Adipose tissue (tissue), 3 donors: ENCODE measurements at regions not wholly inside any gene's neighbourhood (a gene's known extent, or its start where the extent isn't known, plus 50 kb on each side); places are given as distances from the start of the nearest gene placed in this dataset.

Experiments
- H3K27ac ChIP-seq: one replicate; pipeline ENCODE4 v1.5.1; 2013; ENCODE audit warnings: low read depth, low read length
- WGBS, 3 donors: extraction: QIAGEN DNeasy Blood & Tissue Kit; methylation state at CpG; one replicate each; pipeline ENCODE4 v1.1.7; 2013; 5-methylcytosine and 5-hydroxymethylcytosine counted together
- donor health status: healthy with polysubstance abuse.
- donor health status: Bipolar disorder and iron deficiency.
- donor health status: healthy.

DNA sequence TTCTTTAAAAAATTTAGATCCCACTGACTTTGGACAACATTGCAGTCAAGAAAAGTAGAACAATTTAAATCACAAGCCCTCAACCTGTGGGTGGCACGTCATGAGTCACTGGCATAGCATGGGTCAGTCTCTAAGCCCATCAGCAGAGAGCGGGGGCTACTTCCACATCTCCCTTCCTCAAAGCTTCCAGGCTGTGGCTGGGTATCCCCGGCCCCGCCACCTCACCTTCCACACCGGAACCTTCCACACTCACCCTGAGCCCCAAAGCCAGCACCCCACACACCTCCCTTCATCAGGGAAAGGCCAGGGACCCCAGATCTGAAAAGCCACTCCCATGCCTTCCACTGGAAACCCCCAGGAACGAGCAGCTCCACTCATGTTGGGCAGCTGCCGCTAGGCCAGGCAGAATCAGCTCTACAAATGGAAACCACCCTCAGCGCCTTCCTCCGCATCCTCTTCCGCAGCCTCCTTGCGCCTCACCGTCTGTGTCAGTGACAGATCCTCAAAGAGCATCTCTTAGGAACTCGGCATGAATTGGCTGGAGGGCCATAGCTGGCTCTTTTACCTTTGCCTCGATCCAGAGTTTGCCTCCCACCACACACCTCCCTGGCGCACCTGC is 156.5 kb downstream of the ERCC6L2 start:
- H3K27ac ChIP-seq = no peak overlapping the region
- 90 to 94% (median 90%) methylated on average over 15 of the region's 15 CpGs for WGBS, 3 donors

DNA sequence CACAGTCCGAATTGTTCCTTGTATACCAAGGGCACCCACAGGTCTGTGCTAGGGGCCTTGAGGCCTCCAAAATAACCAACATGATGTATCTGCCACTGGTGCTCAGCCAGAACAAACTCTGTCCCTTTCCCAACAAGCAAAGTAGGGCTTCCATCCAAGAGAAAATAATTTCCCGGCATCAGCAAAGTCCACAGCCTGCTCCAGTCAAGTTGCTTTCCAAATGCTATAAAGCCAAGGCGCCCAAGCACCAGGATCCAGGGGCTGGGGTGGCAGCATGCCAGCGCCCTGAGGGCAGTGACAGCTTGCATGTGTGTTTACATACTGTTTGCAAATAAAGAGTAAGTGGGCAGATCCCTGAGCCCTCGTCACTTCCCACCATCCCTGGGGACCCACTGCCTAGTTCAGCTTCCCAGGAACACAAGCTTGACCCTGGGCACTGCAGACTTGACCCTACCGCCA is 155.9 kb downstream of the ERCC6L2 start:
- WGBS, 3 donors = 32 to 66% (median 64%) methylated on average over 6 of the region's 6 CpGs

DNA sequence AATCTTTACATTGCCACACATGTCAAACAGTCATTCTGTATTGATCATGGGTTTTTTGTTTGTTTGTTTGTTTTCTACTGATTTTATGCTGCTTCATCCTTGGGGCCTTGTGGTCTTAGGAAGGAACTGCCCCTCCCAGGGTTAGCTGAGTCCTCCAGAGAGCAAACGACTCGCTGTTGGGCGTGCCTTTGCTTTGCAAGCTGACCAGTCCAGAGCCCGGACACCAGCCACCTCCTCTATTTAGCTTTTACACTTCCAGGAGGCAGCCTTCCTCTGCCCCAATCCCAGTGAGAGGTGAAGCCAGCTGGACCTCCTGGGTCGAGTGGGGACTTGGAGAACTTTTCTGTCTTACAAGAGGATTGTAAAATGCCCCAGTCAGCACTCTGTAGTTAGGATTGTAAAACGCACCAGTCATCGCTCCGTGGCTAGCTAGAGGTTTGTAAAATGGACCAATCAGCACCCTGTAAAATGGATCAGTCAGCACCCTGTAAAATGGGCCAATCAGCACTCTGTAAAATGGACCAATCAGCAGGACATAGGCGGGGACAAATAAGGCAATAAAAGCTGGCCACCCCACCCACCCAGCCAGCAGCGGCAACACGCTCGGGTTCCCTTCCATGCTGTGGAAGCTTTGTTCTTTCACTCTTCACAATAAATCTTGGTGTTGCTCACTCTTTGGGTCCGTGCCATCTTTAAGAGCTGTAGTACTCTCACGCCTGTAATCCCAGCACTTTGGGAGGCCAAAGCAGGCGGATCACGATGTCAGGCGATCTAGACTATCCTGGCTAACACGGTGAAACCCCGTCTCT is 154.4 kb downstream of the ERCC6L2 start:
- WGBS, 3 donors = 83 to 94% (median 90%) methylated on average over 19 of the region's 19 CpGs
- no peak overlapping the region for H3K27ac ChIP-seq

More for the DNA sequence above, 155.9 kb downstream of the ERCC6L2 start:
- no peak overlapping the region for H3K27ac ChIP-seq

DNA sequence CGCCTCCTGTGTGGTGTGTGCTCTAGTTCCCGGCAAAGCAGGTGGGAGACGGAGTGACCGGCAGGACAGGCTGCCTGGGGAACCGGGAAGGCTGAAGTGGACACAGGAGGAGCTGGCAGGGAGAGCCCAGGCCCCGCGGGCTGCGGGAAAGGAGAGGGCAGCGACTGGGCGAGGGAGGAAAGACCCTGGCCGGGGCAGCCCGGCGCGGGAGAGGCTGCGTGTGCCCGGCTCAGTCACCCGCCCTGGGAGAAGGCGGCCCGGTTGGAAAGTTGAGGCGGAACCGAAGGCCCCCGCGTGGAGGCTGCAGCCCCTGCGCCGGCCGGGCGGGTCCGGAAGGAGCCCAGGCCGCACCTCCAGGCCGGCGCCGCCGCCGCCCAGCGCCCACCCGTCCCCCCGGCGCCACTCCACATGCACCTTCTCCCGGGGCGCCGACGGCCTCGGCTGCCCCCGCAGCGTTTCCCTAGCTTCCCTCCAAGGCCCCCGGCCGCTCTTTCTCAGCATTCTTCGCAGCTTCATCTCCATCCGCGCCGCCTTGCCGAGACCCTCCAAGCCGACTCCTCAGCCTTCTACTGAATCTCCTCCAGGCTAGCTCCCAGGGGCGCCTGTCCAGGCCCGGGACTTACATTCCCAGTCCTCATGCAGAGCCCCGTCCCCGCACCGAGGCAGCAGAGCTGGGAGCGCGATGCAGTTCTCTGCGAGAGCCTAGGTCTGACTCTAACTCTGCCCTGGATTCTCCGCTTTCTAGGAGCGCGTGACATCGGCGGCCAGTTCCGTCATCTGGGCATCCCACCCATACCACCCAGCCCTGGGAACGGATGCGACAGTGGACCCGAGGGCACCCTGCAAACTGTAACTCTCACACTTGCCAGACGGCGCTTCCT is 152.0 kb downstream of the ERCC6L2 start:
- 14 to 31% (median 20%) methylated on average over 52 to 72 of the region's 72 CpGs for WGBS, 3 donors
- H3K27ac ChIP-seq = no peak overlapping the region

DNA sequence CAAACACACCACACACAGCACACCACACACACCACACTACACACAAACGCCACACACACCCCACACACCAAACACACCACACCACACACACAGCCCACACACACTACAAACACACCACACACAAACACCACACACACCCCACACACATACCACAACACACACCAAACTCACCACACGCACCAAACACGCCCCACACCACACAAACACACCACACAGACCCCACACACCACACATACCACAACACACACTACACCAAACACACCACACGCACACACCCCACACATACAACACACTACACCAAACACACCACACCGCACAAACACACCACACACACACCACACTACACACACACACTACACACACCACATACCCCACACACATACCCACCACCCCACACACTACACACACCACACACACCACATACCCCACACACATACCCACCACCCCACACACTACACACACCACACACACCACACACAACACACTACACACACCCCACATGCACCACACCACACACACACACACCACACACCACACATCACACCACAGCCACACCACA is 151.2 kb downstream of the ERCC6L2 start:
- no peak overlapping the region for H3K27ac ChIP-seq
- WGBS, 3 donors = 93 to 99% (median 96%) methylated on average over 5 of the region's 5 CpGs

DNA sequence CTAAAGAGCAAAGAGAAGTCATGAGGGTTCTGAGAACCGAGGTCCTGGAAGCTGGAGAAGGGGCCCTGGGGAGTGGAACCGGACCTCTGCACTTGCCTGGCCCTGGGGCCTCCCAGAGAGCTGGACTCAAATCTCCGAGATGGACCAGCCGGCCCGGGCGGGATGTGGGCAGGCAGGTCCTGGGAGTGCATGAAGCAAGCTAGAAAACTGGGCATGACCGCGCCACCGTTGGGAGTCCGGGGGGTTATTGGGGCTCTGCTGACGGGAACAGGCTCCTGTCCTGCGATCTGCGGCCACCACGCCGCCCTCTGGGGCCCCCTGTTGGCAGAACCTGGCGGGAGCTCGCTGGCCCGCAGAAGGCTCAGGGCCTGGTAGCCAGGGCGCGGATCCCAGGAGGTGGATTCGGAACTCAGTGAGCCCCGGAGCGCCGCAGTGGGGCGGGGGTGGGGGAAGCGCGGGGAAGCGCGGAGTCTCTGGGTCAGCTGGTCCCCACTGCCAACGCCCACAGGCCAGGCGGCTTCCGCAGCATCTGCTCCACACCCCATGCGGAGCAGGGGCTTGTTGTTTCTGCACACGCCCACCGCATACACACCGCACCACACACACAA is 150.6 kb downstream of the ERCC6L2 start:
- WGBS, 3 donors = 54 to 71% (median 66%) methylated on average over 35 to 36 of the region's 36 CpGs
- H3K27ac ChIP-seq = no peak overlapping the region

DNA sequence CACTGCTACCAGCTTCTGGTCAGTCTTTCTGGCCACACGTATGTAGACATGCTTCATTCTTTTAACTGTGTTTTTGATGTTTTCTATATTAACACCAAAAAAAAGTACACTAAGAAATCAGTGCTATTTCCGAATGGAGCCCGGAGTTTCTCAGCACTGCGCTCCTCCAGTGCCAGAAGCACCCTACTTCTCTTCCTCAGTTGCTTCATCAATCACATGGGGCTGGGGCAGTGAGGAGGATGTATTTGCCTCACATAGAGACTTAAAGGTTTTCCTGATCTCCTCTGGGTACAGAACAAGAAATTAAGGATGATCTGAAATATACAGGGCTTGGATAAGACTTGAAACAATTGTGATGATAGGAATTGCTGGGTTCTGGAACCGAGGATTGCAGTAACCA is 148.0 kb downstream of the ERCC6L2 start:
- WGBS, 3 donors = 89 to 97% (median 95%) methylated on average over 5 of the region's 5 CpGs
- H3K27ac ChIP-seq = no peak overlapping the region

DNA sequence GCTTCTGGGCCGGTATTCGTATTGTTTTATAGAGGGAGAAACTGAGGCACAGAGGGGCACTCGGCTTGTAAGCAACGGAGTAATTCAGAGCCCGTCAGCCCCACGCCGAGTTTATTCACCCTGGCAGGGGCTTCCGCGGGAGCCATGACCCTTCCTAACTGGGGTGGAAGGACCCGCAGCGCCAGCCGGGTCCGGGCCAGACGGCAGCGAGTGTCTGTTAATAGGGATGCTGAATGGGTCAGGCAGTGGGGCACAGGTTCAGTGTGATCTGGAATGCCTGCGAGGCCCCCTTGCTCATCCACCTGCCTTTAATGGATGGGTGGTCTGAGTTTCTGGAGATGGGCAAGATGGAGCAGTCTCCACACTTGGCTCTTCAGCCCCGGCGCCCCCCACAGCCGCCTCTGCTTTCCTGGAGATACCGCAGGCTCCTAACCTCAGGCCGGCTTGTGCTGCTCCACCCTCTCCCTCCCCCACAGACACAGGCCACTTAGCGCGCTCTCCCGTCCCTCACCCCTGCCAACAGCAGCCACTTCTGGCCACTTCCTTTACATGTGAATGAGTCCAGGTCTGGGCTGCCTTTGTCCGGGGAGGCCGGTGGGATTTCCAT is 147.1 kb downstream of the ERCC6L2 start:
- 11 to 35% (median 12%) methylated on average over 26 of the region's 26 CpGs for WGBS, 3 donors
- H3K27ac ChIP-seq = no peak overlapping the region

DNA sequence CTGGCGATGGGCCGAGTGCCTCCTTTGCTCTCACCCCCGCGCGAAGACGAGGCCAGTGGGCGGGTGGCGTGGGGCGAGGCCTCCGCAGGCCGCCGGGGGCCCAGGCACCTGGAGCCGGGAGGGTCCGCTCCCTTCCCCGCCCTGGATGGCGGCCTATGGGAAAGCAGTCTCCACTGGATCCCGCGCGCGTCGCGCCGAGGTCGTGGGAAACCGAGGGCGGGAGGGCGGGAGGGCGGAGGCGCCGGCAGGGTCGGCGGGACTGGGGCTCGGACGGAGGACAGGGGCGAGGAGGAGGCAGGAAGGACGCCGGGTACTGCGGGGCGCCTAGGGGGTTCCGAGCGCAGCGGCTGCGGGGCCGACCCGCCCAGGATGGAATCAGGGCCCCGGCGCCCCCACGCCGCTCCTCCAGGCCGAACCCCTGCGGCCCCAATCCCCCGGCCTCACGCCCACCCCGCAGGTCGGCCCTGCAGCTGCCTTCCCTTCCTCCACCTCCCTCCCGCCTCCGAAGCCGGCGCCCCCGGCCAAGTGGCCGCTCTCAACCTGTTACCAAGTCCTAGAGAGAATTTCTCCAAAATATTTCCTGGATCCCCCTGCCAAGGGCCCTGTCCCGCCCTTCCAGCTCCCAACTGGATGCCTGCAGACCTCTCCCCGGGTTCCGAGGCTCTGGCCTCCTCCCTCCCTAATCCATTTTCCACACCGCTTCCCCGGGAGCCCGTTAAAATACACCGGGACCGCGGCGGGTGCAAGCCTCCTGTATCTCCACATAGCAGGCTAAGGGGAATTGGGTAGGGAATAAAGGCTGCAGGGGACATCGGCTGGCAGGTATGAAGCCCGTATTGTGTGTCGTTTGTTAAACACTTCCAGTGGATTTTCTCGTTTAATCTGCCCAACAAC is 146.3 kb downstream of the ERCC6L2 start:
- no peak overlapping the region for H3K27ac ChIP-seq
- 1 to 2% (median 1%) methylated on average over 56 to 75 of the region's 75 CpGs for WGBS, 3 donors

DNA sequence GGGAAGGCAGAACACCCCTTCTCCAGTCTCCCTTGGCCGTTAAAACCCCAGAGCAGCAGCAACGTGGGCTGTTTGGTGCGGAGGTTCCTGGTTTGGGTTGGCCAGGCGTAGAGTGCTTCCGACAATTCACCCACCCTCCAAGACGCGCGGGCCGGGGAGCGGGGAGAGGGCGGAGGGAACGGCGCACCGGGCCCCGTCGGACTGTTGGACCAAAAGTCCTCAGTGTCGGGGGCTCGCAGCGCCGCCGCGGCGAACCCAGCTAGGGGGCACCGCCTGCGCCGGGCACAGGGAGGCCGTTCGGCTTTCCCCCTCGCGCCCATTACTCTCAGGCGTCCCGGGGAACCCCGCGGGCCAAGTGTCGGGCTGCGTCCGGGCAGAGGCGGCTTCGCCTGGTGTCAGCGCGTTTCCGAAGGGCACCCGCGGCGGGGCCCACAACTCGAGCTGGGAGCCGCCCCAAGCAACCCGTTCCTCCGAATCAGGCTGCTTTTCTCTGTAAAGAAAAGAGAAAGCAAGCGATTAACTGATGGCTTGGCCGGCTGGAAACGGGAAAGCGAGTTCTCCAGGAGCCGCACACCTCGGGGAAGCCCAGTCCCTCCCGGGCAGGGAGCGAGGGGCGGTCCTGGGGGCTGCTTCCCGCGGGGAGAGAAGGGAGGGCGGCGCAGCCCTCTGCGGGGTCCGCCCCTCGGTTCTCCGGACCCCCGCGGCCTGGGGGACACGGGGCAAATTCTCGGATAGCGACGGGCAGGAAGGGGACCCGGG is 145.5 kb downstream of the ERCC6L2 start:
- WGBS, 3 donors = 1% methylated on average over 62 to 73 of the region's 73 CpGs
- H3K27ac ChIP-seq = peak overlapping the region; percentile 43

DNA sequence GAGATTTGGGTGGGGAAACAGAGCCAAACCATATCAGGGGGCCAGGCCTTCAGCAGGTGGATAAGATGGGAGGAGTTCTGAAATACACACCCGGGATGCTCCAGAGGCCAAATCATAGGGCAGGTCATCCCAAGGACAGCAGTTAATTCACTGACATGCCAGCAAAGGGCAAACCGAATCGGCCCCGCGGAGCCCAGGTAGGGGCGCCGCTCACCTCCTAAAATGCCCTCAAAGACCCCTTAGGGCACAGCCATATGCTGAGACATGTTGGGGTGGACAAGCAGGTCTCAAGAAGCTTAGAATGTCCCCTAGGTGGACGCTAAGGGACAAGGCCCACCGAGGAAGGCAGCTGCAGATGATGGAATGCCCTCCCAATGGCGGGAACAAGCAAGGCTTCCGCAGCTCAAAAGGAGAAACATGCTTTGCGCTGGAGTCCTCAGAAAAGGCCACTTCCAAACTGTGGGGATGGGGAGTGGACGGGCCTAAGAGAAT is 144.9 kb downstream of the ERCC6L2 start:
- 47 to 54% (median 48%) methylated on average over 13 of the region's 13 CpGs for WGBS, 3 donors
- peak overlapping the region; percentile 43 for H3K27ac ChIP-seq
